Endothelial cell of umbilical vein (primary cell): ENCODE measurements at regions not wholly inside any gene's neighbourhood (a gene's known extent, or its start where the extent isn't known, plus 50 kb on each side); places are given as distances from the start of the nearest gene placed in this dataset.

ENCODE experiments used
- BruUV-seq: library from RNA; stranded (reverse); fragments of 400-500 nt; replicated peaks from 2 replicates; lab custom pipeline; 2021; lab: Mats Ljungman, UMichigan
- CTCF ChIA-PET: fragments of 300-600, 350-600 bp; sonication (Branson Sonifier 250); formaldehyde crosslinking; loops from one replicate; lab custom pipeline; 2021; ENCODE audit warnings: antibody characterized with exemption, inconsistent platforms; lab: Charles Lee
- POLR2A ChIA-PET: fragments of 300-600, 350-600 bp; sonication (Branson Sonifier 250); formaldehyde crosslinking; loops from one replicate; lab custom pipeline; 2021; ENCODE audit warnings: antibody characterized with exemption, inconsistent platforms; lab: Charles Lee
- DNase-seq: peaks from one replicate; pipeline ENCODE4 v3.0.0-alpha.2; 2011; ENCODE audit warnings: low read depth, low spot score
- FAIRE-seq: peaks from 2 replicates; lab custom pipeline; 2011; peaks lifted over from hg19 to GRCh38; lab: Jason Lieb, UNC
- H2AFZ ChIP-seq: 2 replicates; pipeline ENCODE4 v1.6.0; 2012; ENCODE audit warnings: low read depth, low read length, control low read depth, inconsistent platforms
- H3K27ac ChIP-seq: 2 replicates; pipeline ENCODE4 v1.5.1; 2011; ENCODE audit warnings: low read depth, mild to moderate bottlenecking, control low read depth, low read length, moderate library complexity; ENCODE audit not compliant: insufficient read depth
- H3K27me3 ChIP-seq, 2 experiments: 2 replicates each; pipeline versions ENCODE4 v1.6.0 to v1.6.1; 2011; ENCODE audit warnings: low read length in 2 of 2, mixed read lengths in 1 of 2; ENCODE audit not compliant: control insufficient read depth in 2 of 2, insufficient read depth in 2 of 2
- H3K36me3 ChIP-seq, 2 experiments: 2 replicates in 1 of 2; 3 replicates in 1 of 2; pipeline ENCODE4 v1.5.1; 2011; ENCODE audit warnings: low read length in 2 of 2, mild to moderate bottlenecking in 1 of 2, moderate library complexity in 1 of 2; ENCODE audit not compliant: control insufficient read depth in 2 of 2, insufficient read depth in 2 of 2; ENCODE audit errors: extremely low read depth in 1 of 2
- H3K4me1 ChIP-seq: 3 replicates; pipeline ENCODE4 v1.5.1; 2011; ENCODE audit warnings: mild to moderate bottlenecking, low read length; ENCODE audit not compliant: control insufficient read depth, insufficient read depth; ENCODE audit errors: extremely low read depth
- H3K4me2 ChIP-seq: 2 replicates; pipeline ENCODE4 v1.6.1; 2011; ENCODE audit warnings: low read length, control low read depth, mixed read lengths; ENCODE audit not compliant: insufficient read depth
- H3K4me3 ChIP-seq, 3 experiments: fragments of 200-600 bp in 1 of 3; sonication (generic), shearing (Covaris generic) in 1 of 3; replicated peaks in 1 of 3; 2 replicates each; pipeline ENCODE4 v1.5.1; 2011 to 2016; ENCODE audit warnings: control low read depth in 3 of 3, low read length in 3 of 3, mild to moderate bottlenecking in 2 of 3, inconsistent platforms in 1 of 3, low read depth in 1 of 3, moderate library complexity in 1 of 3; ENCODE audit not compliant: insufficient read depth in 1 of 3
- H3K79me2 ChIP-seq: 2 replicates; pipeline ENCODE4 v1.6.0; 2012; ENCODE audit warnings: low read length, inconsistent platforms; ENCODE audit not compliant: control insufficient read depth, insufficient read depth
- H3K9ac ChIP-seq: replicated peaks from 2 replicates; pipeline ENCODE3; 2011; ENCODE audit warnings: low read length, control low read depth; ENCODE audit not compliant: insufficient read depth; ENCODE audit errors: extremely low read depth
- H3K9me1 ChIP-seq: replicated peaks from 3 replicates; pipeline ENCODE4 v1.6.0; 2011; ENCODE audit warnings: mild to moderate bottlenecking, low read length; ENCODE audit not compliant: control insufficient read depth, insufficient read depth; ENCODE audit errors: extremely low read depth
- H3K9me3 ChIP-seq: replicated peaks from 2 replicates; pipeline ENCODE4 v1.5.1; 2012; ENCODE audit warnings: low read length, inconsistent platforms; ENCODE audit not compliant: control insufficient read depth, insufficient read depth
- H4K20me1 ChIP-seq: replicated peaks from 2 replicates; pipeline ENCODE3; 2011; ENCODE audit warnings: mild to moderate bottlenecking, low read length; ENCODE audit not compliant: control insufficient read depth, insufficient read depth; ENCODE audit errors: extremely low read depth
- EZH2 ChIP-seq: IDR thresholded peaks from 2 replicates; pipeline ENCODE4 v1.6.1; 2012; ENCODE audit warnings: borderline replicate concordance, low read depth, mild to moderate bottlenecking, moderate library complexity, low read length, inconsistent platforms; ENCODE audit not compliant: severe bottlenecking
- FOS ChIP-seq: IDR thresholded peaks from 2 replicates; pipeline ENCODE4 v1.6.1; 2011; ENCODE audit warnings: mild to moderate bottlenecking, low read length, moderate library complexity, borderline replicate concordance; ENCODE audit not compliant: insufficient read depth
- GATA2 ChIP-seq: IDR thresholded peaks from 2 replicates; pipeline ENCODE4 v1.7.0; 2011; ENCODE audit warnings: low read depth, mild to moderate bottlenecking, moderate library complexity, mixed read lengths, low read length; ENCODE audit not compliant: insufficient read length, insufficient read depth
- JUN ChIP-seq: IDR thresholded peaks from 2 replicates; pipeline ENCODE4 v1.6.1; 2011; ENCODE audit warnings: borderline replicate concordance, low read depth; ENCODE audit not compliant: insufficient read length, insufficient read depth
- MYC ChIP-seq: IDR thresholded peaks from one replicate; pipeline ENCODE4 v1.6.1; 2011; ENCODE audit warnings: mild to moderate bottlenecking, low read depth, low read length
- POLR2A ChIP-seq: IDR thresholded peaks from 2 replicates; pipeline ENCODE4 v1.6.1; 2012; ENCODE audit warnings: low read depth, mild to moderate bottlenecking, control low read depth, low read length
- POLR2AphosphoS5 ChIP-seq: IDR thresholded peaks from 2 replicates; pipeline ENCODE4 v1.6.1; 2012; ENCODE audit warnings: low read depth, mild to moderate bottlenecking, control low read depth, low read length, moderate library complexity; ENCODE audit not compliant: insufficient read depth
- dilution Hi-C: fragments of 300-500 bp; cut with MboI; formaldehyde crosslinking; loops from one replicate; pipeline ENCODE4 v1.15.0; 2019; ENCODE audit warnings: low sequenced_read_pairs; ENCODE audit not compliant: extremely low pct_ligation_motif_present
- intact Hi-C: fragments of 100-400 bp; cut with micrococcal nuclease; formaldehyde crosslinking; loops from one replicate; pipeline ENCODE4 v1.10.0; 2022
- TF ChIP-seq, protein P1 (sequence below): IDR thresholded peaks from 2 replicates; pipeline ENCODE4 v1.6.1; 2011; ENCODE audit not compliant: insufficient read depth, insufficient read length
- TF ChIP-seq, protein P2 (sequence below), 2 donors: IDR thresholded peaks; 1 replicate in 1 of 2; 2 replicates in 1 of 2; pipeline ENCODE4 v1.5.1; 2011; ENCODE audit warnings: low read length in 2 of 2, mild to moderate bottlenecking in 2 of 2, moderate library complexity in 2 of 2, control low read depth in 1 of 2, inconsistent platforms in 1 of 2, low read depth in 1 of 2; ENCODE audit not compliant: insufficient read depth in 1 of 2; ENCODE audit errors: extremely low read depth in 1 of 2

DNA sequence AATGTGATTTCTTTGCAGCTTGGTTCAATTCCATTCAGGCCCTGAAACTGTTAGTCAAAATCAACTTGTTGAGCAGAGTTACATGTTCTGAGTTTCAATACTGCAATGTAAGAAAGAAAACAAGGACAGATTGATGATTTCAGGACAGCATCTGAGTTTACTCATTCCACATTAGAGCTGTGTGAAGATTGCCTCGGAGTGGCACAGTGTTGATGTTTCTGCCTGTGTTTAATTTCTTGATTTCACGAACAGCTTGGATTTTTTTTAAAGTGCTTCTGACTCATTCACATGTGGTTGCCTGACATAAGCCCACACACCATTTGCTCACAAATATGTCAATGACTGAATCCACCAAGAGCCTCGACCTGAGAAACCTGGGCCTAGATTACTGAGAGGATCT lies 101.2 kb upstream of the PARD3 start:
- intact Hi-C loops (no loop called here), dilution Hi-C loops (no loop called here)
- no peaks in the 10 kb centered on the region for H3K79me2 ChIP-seq
- H3K4me2 ChIP-seq: no peak overlapping the region
- no peak overlapping the region for H3K27ac ChIP-seq
- TF ChIP-seq EZH2: no peak
- TF ChIP-seq JUN: no peak
- no peak for TF ChIP-seq FOS
- TF ChIP-seq MYC: no peak
- TF ChIP-seq POLR2A: no peak
- TF ChIP-seq, protein P1, sequence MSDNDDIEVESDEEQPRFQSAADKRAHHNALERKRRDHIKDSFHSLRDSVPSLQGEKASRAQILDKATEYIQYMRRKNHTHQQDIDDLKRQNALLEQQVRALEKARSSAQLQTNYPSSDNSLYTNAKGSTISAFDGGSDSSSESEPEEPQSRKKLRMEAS: no peak
- TF ChIP-seq, protein P2, sequence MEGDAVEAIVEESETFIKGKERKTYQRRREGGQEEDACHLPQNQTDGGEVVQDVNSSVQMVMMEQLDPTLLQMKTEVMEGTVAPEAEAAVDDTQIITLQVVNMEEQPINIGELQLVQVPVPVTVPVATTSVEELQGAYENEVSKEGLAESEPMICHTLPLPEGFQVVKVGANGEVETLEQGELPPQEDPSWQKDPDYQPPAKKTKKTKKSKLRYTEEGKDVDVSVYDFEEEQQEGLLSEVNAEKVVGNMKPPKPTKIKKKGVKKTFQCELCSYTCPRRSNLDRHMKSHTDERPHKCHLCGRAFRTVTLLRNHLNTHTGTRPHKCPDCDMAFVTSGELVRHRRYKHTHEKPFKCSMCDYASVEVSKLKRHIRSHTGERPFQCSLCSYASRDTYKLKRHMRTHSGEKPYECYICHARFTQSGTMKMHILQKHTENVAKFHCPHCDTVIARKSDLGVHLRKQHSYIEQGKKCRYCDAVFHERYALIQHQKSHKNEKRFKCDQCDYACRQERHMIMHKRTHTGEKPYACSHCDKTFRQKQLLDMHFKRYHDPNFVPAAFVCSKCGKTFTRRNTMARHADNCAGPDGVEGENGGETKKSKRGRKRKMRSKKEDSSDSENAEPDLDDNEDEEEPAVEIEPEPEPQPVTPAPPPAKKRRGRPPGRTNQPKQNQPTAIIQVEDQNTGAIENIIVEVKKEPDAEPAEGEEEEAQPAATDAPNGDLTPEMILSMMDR (IDR thresholded peaks at IDR 0.05; ENCODE audit: extremely low read depth in 1 of 2, insufficient read depth in 1 of 2, low read depth in 1 of 2, low read length in 2 of 2): no peak
- no peak for TF ChIP-seq POLR2AphosphoS5
- no peak for TF ChIP-seq GATA2
- CTCF ChIA-PET: interaction anchor here (1.0 kb wide), 1 partner anchor 22 kb away, joined by 3 read pairs; no protein-coding TSS in a partner anchor
- no peak overlapping the region for H3K9ac ChIP-seq
- H3K9me3 ChIP-seq: no peaks in the 10 kb centered on the region
- POLR2A ChIA-PET: no interaction called here
- no TSS peak for BruUV-seq
- H3K36me3 ChIP-seq: no peaks in the 10 kb centered on the region
- H3K4me3 ChIP-seq: no peak overlapping the region
- peaks cover 2% of the 10 kb centered on the region in 2 experiments for H3K27me3 ChIP-seq
- H4K20me1 ChIP-seq: no peaks in the 10 kb centered on the region
- FAIRE-seq (peak; percentile 43), DNase-seq (no peak)
- H3K4me1 ChIP-seq: no peaks in the 10 kb centered on the region
- no peak overlapping the region for H2AFZ ChIP-seq
- H3K9me1 ChIP-seq: no peaks in the 10 kb centered on the region
